GM21619 (cell line): ENCODE measurements at regions not wholly inside any gene's neighbourhood (a gene's known extent, or its start where the extent isn't known, plus 50 kb on each side); places are given as distances from the start of the nearest gene placed in this dataset.

ENCODE experiments used
- ATAC-seq: cut with Tn5 transposase; IDR thresholded peaks from one replicate; pipeline ENCODE4 v1.9.1; 2021; ENCODE audit not compliant: unreplicated experiment

DNA sequence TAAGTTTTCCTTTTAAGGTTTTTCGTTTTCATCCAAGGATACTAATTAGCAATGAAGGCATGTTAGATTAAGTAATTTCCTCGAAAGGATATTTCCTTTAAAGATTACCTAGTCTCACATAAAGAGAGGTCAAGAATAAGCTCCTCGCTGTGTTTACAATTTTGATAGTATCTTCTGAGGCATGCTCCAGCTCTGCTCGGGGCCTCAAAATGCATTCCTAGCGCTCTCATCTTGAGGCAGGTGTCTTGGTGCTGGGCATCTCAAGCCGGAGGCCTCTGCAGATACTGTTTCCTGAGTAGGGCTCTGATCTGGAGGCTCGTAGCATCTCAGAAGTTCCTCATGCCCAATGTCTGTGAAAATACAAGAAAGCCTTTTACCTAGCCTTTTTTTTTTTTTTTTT lies 128.6 kb upstream of the SNX19 start:
- ATAC-seq, result no peak

DNA sequence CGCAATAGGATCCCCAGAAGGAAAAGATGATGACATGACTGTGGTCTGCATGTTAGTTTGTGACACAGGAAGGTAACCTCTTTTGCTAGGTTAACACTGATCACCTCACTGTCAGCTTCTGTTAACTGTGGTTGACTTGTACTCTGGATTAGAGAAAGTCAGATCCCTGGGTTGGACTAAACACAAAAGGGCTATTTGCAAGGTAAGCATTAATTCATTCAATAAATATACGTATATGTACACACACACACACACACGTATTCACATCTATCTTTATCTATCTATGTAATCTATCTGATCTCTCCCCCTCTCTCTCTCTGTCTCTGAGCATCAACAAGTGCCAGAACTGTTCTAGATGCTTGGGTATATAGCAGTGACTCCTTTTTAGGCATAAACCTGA lies 136.1 kb upstream of the SNX19 start:
- ATAC-seq, result no peak

DNA sequence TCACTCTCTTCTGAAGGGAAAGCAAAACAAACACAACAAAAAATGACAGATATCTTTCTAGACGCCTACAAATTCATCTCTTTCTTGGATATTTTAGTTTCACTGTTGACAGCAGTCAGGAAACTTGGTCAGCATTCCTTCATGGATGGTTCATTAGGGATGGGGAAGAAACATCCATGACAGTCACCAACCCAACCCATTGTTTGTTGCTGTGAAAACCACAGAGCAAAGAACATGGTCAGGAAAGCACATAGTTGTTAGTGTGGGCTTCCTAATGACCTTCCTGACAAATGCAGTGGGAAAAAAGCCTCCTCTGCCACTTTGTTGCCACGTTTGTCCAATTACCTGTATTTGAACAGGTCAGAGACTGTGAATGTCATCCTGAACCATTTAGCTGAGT lies 139.8 kb upstream of the SNX19 start:
- ATAC-seq, result no peak

DNA sequence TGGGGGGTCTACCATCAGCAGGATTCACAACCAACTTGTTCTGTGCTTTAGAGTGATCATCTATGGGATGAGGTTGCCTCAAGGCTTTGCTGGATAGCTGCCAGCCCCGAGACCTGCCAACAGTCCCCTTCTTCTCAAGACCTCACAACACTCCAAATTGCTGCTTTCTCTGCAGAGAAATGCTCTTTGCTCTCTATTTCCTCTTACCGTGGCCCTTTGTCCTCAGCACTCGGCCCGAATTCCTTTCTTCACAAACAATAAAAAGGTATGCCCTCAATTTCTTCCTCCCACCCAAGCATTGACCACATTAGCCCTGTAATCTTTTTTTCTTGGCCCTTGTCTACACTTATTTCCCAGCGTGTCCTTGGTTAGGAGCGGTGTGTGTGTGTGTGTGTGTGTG lies 147.4 kb upstream of the SNX19 start:
- ATAC-seq, result no peak

DNA sequence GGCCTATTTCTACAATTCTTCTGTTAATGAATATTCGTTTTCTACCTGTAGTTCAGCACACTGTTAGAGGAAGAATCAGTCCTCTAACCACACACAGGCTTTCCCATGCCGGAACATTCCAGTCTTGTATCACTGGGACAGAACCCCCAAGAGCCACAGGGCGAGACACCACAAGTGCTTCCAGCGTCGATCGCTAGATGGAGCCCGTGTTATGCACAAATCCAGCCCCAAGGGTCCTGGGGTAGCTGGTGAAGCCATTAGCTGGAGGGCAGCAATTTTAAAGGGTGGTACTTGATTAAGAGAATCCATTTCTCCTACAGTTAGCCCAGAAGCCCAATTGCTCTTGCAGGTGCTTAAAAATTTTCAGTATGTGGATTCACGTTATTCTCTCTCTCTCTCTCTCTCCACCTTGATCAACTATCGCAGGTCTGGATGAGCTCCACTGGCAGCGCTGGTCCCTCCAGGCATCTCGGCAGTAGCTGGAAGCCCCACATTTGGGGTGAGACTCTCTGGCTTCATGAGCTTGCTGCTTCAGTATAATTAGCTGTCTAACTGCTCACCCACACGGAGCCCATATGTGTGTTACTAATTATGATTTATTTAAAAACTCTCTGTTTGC lies 148.2 kb upstream of the SNX19 start:
- ATAC-seq, result peak; percentile 88

DNA sequence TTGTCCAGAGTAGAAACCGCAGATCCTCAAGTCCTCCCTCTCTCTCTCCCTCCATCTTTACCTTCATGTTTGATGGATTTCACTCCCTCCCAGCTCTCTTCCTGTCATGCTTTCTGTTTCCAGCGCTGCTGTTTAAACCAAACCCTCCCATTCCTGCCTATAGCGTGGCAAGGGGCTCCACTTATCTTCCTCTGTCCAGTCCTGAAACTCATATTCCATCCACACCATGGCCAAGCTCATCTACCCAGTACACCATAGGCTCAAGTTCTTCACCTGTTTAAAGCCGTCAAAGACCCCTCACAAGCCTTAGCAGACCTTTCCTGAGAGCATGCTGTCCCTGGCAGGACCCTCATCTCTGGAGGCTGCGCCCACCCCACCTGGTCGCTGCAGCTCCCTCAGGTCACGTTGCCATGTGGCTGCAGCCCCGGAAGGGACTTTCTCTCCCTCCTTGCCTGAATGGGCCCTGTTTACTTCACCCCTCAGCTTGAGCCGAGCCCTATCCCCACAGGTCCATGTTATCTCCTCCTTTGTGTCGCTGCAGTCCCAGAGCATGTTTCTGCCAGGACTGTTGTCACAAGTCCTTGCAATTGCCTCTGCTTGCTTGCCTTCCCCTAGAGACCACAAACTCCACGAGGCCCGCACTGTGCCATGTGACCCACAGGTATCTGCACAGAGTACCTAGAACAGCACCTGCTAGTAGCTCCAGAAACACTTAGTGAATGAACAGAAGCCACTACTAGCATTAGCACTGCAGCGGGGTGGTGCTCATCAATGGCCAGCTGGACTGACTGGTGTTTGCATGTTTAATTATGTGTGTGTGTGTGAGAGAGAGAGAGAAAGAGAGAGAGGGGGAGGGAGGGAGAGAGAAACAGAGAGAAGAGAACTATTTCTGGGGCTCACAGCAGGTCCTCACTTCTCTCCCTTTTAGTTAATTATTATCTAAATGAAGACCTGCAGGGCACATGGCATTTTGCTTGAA lies 149.4 kb upstream of the SNX19 start:
- ATAC-seq, result no peak

DNA sequence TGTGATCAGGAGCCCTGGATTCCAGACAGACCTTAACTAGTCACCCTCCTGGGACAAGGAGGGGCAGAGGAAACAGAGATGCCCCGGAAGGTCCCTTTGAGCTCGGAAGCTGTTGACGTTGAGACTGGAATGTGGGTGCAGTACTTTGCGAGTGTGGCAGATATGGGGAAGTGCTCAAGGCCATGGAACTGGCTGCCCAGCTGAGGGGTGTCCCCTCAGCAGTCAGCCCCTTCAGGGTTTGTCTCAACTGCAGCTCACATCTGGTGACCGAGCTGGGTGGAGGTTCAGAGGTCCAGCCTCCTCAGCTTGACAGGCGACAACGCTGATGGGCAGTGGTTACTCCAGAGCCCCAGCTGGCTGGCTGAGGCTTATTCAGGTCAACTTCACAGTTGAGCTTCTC lies 150.3 kb upstream of the SNX19 start:
- no peak for ATAC-seq

DNA sequence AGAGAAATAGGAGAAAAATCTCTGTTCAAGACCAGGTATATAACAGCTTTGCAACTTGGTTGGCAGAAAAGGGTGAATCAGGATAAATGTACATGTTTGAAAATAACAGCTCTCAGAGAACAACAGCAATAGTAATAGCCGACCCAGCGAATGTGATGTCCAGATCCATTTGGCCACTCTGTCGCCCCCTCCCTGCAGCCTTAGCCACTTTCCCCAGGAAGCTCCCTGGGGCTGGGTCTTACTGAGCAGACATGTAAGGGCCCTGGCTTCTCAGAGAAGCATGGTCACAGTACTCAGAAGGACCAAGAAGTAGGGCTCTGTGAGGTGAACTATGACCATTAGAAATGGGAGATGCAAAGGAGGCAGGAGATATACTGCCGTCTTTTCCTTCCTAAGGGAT lies 154.1 kb upstream of the SNX19 start:
- no peak for ATAC-seq

DNA sequence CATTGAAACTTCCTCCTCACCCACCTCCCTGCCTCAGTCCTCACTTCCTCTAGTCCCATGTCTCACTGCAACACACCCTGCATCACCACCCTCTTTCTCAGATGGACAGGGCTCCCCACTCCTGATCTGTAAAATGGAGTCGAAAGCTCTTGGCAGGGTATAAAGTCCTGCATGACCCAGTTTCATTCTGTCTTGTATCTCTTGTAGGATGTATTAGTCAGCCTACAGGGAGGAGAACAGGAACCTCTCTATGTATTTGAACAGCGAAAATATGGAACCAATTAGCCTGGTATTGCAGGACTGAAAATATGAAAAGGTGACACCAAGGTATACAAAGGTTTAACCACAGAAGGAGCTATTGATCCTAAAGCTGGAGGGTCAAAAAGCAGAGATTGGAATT lies 156.9 kb upstream of the SNX19 start:
- ATAC-seq, result no peak

DNA sequence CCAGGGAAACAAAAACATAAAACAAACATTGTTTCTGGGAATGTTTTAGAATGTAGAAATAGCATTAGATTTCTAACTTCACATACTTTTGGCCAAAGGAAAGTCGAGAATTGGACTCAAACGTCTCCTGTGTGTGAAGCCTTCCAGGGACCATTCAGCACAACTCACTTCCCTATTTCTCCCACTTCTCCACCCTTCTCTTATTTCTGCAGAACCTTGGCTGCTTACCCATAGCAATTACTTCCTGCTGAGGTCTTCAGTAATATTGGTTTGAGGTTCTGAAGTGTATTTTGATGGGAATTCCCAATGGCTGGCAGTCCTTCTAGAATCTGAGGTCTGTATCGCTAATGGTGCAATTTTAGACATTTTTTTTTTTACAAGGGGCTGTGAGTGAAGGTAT lies 158.3 kb upstream of the SNX19 start:
- no peak for ATAC-seq

DNA sequence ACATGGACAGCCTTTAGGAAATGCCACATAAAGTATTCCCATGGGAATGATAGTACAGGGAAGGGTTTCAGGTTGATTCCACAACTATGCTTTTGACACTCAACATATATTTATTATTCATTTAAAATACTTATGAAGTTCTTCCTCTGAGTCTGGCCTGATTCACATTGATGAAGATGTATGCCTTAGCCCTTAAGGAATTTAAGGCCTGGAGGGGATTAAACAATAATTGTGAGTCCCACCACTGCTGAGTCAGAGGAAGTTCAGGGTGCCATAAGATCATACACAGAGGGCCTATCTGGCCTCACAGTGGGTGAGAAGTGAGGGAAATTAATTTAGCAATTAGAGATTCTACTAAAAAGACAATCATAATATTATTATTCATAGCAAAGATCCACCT lies 161.1 kb upstream of the SNX19 start:
- ATAC-seq, result no peak

DNA sequence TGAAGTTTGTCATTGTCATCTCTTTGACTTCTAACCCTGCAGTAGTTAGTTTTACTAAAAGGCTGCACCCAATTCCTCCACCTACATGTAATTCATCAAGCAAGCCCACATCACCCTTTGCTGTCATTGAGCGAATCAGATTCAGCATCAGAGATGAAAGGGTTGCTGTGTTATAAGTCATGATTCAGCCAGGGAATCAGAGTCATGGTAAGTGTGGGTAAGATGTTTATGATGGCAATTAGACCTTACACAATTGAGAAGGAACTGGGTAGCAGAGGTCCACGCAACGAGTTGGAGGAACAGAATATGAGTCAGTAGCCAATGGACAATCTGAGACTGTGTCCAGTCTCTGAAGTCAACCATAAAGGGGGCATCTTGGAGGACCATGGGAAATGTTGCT lies 162.8 kb upstream of the SNX19 start:
- ATAC-seq, result no peak

DNA sequence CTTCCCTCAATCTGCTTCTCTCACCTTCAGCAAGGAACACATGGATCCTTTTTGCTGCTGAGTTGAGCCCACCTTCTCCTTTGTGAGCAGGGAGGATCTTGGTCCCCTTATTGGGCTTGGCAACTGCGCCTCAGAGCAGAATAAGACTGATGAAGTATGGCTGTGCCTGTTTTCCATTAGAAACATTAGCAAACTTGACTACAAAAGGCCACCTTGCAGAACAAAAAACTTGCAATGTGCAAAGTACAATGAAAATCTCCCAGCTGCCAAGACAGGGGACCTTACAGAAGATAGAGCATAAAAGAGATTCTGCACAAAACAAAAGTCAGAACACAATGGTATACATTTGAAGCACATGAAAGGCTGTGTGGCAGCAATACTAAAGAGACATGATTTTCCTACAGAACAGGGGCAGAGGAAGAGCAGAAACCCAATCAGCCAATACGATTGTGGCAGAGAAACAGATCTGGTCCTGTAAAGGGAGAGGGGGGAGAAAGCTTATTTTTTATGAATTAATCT lies 173.5 kb upstream of the SNX19 start:
- no peak for ATAC-seq

DNA sequence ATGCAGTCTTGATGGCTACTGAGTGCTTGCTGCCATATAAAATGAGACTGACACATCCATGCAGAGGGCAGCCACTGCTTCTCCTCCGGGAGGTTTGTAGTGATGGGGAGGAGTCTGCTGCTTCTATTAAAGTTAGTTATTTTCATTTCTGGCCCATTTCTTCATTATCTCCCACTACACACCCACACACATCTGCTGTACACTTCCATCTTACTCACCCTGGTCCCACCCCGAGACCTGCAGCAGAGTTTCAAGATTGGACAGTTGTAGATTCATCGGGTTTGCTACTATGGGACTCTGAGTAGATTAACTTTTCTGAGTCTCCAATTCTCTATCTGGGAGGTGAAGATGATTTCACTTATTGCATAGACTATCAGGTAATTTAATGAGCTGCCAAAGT lies 176.2 kb upstream of the SNX19 start:
- ATAC-seq, result no peak

DNA sequence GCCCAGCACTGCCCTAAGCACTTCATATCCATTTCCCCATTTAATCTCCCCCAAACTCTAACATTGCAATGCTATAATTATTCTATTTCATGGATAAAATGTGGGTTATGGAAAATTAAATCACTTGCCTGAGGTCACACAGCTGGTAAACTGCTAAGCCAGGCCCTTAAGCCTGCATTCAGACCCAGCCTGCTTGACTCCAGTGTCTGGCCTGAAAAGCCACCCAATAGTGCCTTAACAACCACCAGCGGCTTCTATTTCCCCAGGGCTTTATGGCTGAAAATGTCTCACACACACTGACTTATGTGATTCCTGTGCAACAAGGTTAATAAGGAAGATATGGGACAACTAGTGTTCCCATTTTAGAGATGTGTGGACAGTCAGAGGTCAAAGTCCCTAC lies 178.5 kb upstream of the SNX19 start:
- no peak for ATAC-seq

DNA sequence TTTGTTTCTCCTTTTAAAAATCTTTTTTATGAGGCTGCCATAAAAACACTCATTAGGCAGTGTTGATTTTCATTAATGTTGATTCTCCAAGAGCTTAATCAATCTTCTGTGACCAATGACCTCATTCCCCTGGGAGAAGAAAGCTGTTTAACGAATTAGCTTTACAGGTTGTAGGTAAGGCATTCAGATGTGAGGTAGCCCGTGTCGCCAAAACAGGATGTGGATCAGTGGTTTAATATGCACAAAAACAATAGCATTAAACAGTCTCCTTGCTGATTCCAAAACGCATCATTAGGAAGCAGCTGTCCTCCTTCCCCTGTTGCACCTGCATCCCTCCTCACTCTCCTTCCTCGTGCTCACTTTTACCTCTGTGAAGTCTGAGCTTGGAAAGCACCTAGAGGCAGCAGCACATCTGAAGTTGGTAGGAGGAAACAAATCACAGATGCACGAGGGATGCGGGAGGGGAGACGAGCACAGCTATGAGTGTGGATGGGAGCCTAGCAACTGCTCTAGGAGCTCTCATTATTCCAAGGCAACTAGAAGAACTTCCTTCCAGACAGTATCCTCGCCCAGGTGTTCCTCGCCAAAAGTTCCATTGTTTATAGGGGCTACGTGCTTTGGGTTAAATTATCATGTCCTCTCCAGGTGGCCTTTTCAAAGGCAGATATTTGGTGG lies 179.4 kb upstream of the SNX19 start:
- ATAC-seq, result no peak

DNA sequence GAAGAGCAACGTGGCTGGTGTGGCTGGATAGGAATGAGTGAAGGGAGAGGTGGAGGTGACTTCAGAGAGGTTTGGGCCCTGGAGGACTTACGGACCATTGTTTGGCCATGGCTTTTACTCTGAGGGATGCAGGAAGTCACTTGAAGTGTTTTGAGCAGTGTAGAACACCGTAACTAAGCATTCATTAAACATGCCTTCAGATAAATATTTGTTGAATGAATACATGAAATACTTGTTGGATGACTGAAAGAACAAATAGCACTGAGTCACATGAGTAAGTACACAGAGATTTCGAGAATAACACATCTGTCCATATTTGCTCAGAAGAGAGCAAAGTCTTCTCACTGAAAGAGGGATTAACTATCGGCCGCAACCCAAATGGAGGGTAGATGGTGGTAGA lies 182.7 kb upstream of the SNX19 start:
- no peak for ATAC-seq

DNA sequence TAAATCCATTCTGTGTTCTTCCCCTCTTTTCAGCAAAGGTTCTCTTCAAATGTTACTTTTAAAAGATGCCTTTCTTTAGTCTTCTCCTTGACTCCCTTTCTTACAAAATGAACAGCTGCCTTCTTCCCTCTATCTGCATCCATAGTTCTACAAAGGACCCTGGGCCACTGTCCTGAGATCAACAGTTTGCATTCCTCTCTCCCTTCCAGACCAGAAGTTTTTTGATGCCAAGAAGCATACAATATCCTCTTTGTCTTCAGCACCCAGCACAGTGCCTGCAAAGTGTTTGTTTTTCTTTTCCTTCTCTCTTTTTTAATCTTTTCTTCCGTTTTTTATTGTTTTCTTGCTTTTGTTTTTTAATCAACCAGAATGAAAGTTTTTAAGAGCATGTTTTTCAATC lies 183.5 kb upstream of the SNX19 start:
- ATAC-seq, result no peak

DNA sequence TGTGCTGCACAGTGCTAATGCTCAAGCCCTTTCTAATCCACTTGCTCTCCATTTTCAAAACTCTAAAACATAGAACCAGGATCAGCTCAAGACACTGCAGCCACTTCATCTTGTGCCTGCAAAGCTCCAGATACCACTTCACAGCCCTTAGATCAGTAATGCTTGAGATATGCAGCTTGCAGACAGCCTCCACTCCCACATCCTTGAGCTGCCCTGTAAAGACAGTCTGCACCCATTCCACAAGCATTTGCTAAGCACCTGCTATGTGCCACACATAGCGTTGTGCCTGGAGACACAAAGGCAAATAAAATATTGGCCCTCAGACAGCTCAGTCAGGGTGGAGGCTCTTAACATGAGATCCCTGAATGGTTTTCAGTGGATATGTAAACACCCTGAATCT lies 192.5 kb upstream of the SNX19 start:
- ATAC-seq, result no peak

DNA sequence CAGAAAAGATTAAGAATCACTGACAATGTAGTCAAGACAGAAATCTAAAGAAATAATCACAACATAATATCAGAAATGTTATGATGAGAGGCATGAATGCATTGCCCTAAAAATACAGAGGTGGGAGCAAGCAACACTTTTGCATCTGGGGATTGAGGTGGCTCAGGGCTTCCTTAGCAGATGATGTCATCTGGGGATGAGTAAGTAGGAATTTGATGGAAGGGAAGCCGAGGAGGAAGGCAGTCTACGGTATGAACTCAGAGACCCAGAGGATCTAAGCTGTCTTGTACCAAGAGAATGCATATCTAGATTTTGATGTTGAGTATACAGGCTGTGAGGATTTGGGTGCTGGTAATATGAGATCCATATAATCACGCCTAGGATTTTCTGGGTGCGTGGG lies 193.0 kb upstream of the SNX19 start:
- ATAC-seq, result no peak

DNA sequence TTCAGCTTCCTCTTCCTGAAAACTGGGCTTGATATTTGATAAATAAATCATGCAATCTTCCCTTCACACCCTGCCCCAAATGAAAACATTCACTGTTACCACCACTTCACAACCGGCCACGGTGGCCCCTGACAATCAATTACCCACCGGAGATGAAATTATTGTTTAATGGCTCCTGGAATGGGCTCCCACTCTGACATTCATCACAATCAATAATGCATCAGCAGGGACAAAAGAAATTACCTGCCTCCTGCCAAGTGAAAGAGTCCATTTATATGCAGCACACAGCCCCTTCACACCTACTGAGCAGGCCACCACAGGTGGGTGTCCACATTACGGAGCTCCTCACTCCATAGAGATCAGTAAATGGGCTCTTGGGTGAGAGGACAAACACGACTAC lies 193.5 kb upstream of the SNX19 start:
- no peak for ATAC-seq

DNA sequence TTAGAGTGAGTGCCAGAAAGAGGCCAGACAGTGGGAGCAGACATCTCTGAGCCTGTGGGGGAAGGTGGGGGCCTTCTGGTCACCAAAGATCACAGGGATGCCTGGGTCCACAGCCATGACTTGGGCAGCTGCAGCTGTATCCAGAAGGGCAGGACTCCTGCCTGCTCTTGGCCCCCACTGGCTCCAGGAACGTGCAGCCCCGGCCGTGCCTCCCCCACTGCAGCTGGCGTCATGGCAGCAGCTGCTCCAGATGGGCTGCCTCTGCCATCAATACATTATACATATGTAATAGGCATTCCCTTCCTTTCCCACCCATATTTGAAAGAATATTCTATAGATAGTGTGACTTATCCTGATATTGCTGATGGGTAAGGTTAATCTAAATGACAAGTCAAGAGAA lies 195.5 kb upstream of the SNX19 start:
- no peak for ATAC-seq
